HepG2 (cell line): ENCODE measurements at regions not wholly inside any gene's neighbourhood (a gene's known extent, or its start where the extent isn't known, plus 50 kb on each side); places are given as distances from the start of the nearest gene placed in this dataset.

ENCODE experiments used
- ATAC-seq: fragments of 200-7000 bp; cut with Tn5 transposase; 3 replicates; pipeline ENCODE4 v1.9.1; 2020; ENCODE audit warnings: mild to moderate bottlenecking, moderate library complexity
- BruUV-seq: library from RNA; stranded (reverse); fragments of 400-500 nt; replicated peaks from 2 replicates; lab custom pipeline; 2021; lab: Mats Ljungman, UMichigan
- CTCF ChIA-PET: fragments of 300-600 bp; formaldehyde crosslinking; extraction: SDS; loops from one replicate; lab custom pipeline; 2021; ENCODE audit warnings: low total read pairs, inconsistent platforms, low intra/inter-chr PET ratio; lab: Yijun Ruan, JAX
- POLR2A ChIA-PET: fragments of 350-600 bp; sonication (Branson Sonifier 250); formaldehyde crosslinking; loops from one replicate; lab custom pipeline; 2020; ENCODE audit warnings: antibody characterized with exemption, inconsistent platforms; lab: Yijun Ruan, JAX
- DNase-seq: peaks from one replicate; pipeline ENCODE4 v3.0.0-alpha.2; 2015; ENCODE audit warnings: low spot score
- FAIRE-seq: peaks from 3 replicates; lab custom pipeline; 2011; peaks lifted over from hg19 to GRCh38; lab: Jason Lieb, UNC
- H2AFZ ChIP-seq: one replicate; pipeline ENCODE4 v1.6.1; 2011; ENCODE audit warnings: low read length, inconsistent platforms
- H3K27ac ChIP-seq: fragments of 300-600 bp; 3 replicates; pipeline ENCODE4 v1.8.0; 2011; ENCODE audit warnings: mixed run types, mild to moderate bottlenecking, mixed read lengths, low read length, inconsistent platforms; ENCODE audit not compliant: insufficient read depth; ENCODE audit errors: extremely low read length
- H3K27me3 ChIP-seq, 2 experiments: fragments of 200-600 bp in 1 of 2; 2 replicates in 1 of 2; 3 replicates in 1 of 2; pipeline versions ENCODE4 v1.6.0 to v1.8.0; 2011; ENCODE audit warnings: low read length in 2 of 2, mild to moderate bottlenecking in 2 of 2, moderate library complexity in 2 of 2, inconsistent platforms in 1 of 2; ENCODE audit not compliant: insufficient read depth in 2 of 2, control insufficient read depth in 1 of 2
- H3K36me3 ChIP-seq, 2 experiments: fragments of 200-600 bp in 1 of 2; replicated peaks in 1 of 2; 2 replicates in 1 of 2; 3 replicates in 1 of 2; pipeline versions ENCODE4 v1.5.1 to v1.8.0; 2011; ENCODE audit warnings: low read length in 2 of 2, inconsistent platforms in 1 of 2; ENCODE audit not compliant: insufficient read depth in 2 of 2, control insufficient read depth in 1 of 2
- H3K4me1 ChIP-seq: 2 replicates; pipeline ENCODE4 v1.5.1; 2012; ENCODE audit warnings: low read length, inconsistent platforms; ENCODE audit not compliant: insufficient read depth
- H3K4me2 ChIP-seq: 2 replicates; pipeline ENCODE4 v1.6.0; 2011; ENCODE audit warnings: low read depth, low read length, inconsistent platforms
- H3K4me3 ChIP-seq, 3 experiments: fragments of 200-600 bp in 1 of 3; sonication (generic), shearing (Covaris generic) in 1 of 3; replicated peaks in 1 of 3; 2 replicates each; pipeline ENCODE4 v1.5.1; 2011 to 2016; ENCODE audit warnings: low read length in 3 of 3, inconsistent platforms in 2 of 3, low read depth in 2 of 3, mild to moderate bottlenecking in 2 of 3, control low read depth in 1 of 3, mixed read lengths in 1 of 3; ENCODE audit not compliant: insufficient read depth in 1 of 3
- H3K79me2 ChIP-seq: one replicate; pipeline ENCODE4 v1.6.1; 2011; ENCODE audit warnings: low read length, inconsistent platforms; ENCODE audit not compliant: insufficient read depth
- H3K9ac ChIP-seq: 2 replicates; pipeline ENCODE4 v1.6.0; 2011; ENCODE audit warnings: mild to moderate bottlenecking, low read depth, low read length, inconsistent platforms; ENCODE audit not compliant: insufficient read depth
- H3K9me3 ChIP-seq: 2 replicates; pipeline ENCODE4 v1.5.1; 2012; ENCODE audit warnings: mild to moderate bottlenecking, low read length
- H4K20me1 ChIP-seq: 2 replicates; pipeline ENCODE4 v1.6.0; 2011; ENCODE audit warnings: inconsistent platforms, mild to moderate bottlenecking, low read length, moderate library complexity; ENCODE audit not compliant: insufficient read depth
- DNMT1 ChIP-seq: sonication (generic); formaldehyde crosslinking; IDR thresholded peaks from 2 replicates; pipeline ENCODE4 v1.5.1; 2020; ENCODE audit warnings: mild to moderate bottlenecking, missing genetic modification reagents
- MTF2 ChIP-seq: sonication (generic); formaldehyde crosslinking; IDR thresholded peaks from 2 replicates; pipeline ENCODE4 v1.5.0; 2020; ENCODE audit warnings: missing genetic modification reagents, borderline replicate concordance
- NFIB ChIP-seq: sonication (generic); formaldehyde crosslinking; IDR thresholded peaks from 2 replicates; pipeline ENCODE4 v1.9.0; 2021; ENCODE audit warnings: missing genetic modification reagents, mild to moderate bottlenecking, borderline replicate concordance
- POLR2AphosphoS2 ChIP-seq: IDR thresholded peaks from 2 replicates; pipeline ENCODE4 v1.6.1; 2011; ENCODE audit warnings: low read depth, low read length, improper control_type of control experiment
- SAP130 ChIP-seq: IDR thresholded peaks from 2 replicates; pipeline ENCODE4 v1.6.1; 2016; ENCODE audit warnings: low read depth
- U2AF1 ChIP-seq: fragments of 200-400 bp; formaldehyde crosslinking; optimal IDR thresholded peaks from 2 replicates; pipeline ENCODE3; 2017; ENCODE audit warnings: mild to moderate bottlenecking, low read depth, low read length
- ZNF589 ChIP-seq: sonication (generic); formaldehyde crosslinking; conservative IDR thresholded peaks from 2 replicates; pipeline ENCODE4 v1.8.0; 2022; ENCODE audit warnings: mild to moderate bottlenecking, moderate library complexity, missing genetic modification reagents
- WGBS: methylation state at CpG from one replicate; pipeline ENCODE4 v1.1.6; 2017; ENCODE audit warnings: low lambda C conversion rate; 5-methylcytosine and 5-hydroxymethylcytosine counted together
- in situ Hi-C: cut with HindIII; loops from 2 replicates; pipeline ENCODE4 v1.10.0; 2017; ENCODE audit warnings: low pct_unique_long_range_greater_than_20kb; ENCODE audit not compliant: extremely low pct_ligation_motif_present
- intact Hi-C: fragments of 100-400 bp; cut with micrococcal nuclease; formaldehyde crosslinking; loops from one replicate; pipeline ENCODE4 v1.10.0; 2022; ENCODE audit not compliant: unreplicated experiment
- TF ChIP-seq, protein P1 (sequence below): sonication (generic); formaldehyde crosslinking; IDR thresholded peaks from 2 replicates; pipeline ENCODE4 v1.8.1; 2022; ENCODE audit warnings: low read depth, mild to moderate bottlenecking, missing genetic modification reagents

DNA sequence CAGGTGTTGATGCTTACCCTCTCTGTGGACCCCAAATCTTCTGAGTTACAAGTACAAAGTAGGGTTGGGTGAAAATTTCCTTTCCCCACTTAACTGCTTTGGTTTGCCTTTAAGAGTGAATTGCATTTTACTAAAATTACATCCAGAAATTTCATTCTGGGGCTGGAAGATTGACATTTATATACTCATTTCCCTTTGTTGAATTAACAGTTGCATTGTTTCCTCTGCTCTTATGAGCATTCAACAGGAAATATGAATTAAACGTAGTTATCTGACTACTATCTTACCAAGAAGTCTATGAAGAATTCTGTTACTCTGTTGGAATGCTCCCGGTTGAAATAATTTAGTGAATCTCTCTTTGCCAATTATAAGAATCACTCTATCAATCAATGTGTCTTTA, 1231.1 kb upstream of the NXPH2 start (continued):
- TF ChIP-seq, protein P1, sequence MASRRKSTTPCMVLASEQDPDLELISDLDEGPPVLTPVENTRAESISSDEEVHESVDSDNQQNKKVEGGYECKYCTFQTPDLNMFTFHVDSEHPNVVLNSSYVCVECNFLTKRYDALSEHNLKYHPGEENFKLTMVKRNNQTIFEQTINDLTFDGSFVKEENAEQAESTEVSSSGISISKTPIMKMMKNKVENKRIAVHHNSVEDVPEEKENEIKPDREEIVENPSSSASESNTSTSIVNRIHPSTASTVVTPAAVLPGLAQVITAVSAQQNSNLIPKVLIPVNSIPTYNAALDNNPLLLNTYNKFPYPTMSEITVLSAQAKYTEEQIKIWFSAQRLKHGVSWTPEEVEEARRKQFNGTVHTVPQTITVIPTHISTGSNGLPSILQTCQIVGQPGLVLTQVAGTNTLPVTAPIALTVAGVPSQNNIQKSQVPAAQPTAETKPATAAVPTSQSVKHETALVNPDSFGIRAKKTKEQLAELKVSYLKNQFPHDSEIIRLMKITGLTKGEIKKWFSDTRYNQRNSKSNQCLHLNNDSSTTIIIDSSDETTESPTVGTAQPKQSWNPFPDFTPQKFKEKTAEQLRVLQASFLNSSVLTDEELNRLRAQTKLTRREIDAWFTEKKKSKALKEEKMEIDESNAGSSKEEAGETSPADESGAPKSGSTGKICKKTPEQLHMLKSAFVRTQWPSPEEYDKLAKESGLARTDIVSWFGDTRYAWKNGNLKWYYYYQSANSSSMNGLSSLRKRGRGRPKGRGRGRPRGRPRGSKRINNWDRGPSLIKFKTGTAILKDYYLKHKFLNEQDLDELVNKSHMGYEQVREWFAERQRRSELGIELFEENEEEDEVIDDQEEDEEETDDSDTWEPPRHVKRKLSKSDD (CRISPR knock-in tag), result no peak

DNA sequence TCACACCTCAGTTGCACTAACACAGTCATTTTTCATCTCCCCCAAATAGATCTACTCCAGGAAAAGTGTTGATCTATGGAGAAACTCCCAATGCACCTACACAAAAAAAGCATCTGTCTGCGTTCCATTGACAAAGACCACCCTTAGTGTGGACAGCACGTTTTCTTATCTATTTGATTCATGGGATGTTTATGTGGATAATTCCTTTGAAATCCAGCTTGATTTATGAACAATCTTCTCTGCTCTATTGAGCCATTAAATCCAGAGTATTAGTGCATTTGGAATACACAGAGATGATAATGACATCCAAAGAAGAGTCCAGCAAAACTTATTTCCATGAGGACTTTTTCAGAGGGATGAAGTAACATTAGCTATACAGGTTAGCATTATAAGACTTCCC, 1221.9 kb upstream of the NXPH2 start:
- no peak overlapping the region for H3K27ac ChIP-seq
- H3K4me1 ChIP-seq, result no peaks in the 10 kb centered on the region
- ATAC-seq, result no peak
- intact Hi-C loops, result no loop called here
- WGBS, result 0% methylated on average over 2 of the region's 2 CpGs
- no peak overlapping the region for H3K4me2 ChIP-seq
- H2AFZ ChIP-seq, result no peak overlapping the region
- H3K79me2 ChIP-seq, result no peaks in the 10 kb centered on the region
- BruUV-seq, result no TSS peak
- POLR2A ChIA-PET, result no interaction called here
- no peak for TF ChIP-seq NFIB (CRISPR knock-in tag)
- no peak for TF ChIP-seq SAP130 (CRISPR knock-in tag)
- no peak for TF ChIP-seq U2AF1
- no peak for TF ChIP-seq MTF2 (CRISPR knock-in tag)
- TF ChIP-seq DNMT1 (CRISPR knock-in tag), result no peak
- TF ChIP-seq ZNF589 (CRISPR knock-in tag), result no peak
- TF ChIP-seq POLR2AphosphoS2, result no peak
- TF ChIP-seq, all 625 proteins: peak for 0
- Histone ChIP-seq H3K4me3 (no peak overlapping the region), H4K20me1 (no peaks in the 10 kb centered on the region), H3K9ac (no peak overlapping the region), H3K27me3 (no peaks in the 10 kb centered on the region), H3K9me3 (no peaks in the 10 kb centered on the region), H3K36me3 (no peaks in the 10 kb centered on the region)
- in situ Hi-C loops, result no loop called here
- FAIRE-seq (no peak), DNase-seq (no peak)
- CTCF ChIA-PET, result no interaction called here
